Glutamatergic neuron (in vitro differentiated cells): ENCODE measurements at regions not wholly inside any gene's neighbourhood (a gene's known extent, or its start where the extent isn't known, plus 50 kb on each side); places are given as distances from the start of the nearest gene placed in this dataset.

Experiments used
- DNase-seq: peaks from one replicate; pipeline ENCODE4 v3.0.0; 2022
- H3K27ac Mint-ChIP-seq: one replicate; pipeline ENCODE4 v1.8.0; 2020; ENCODE audit warnings: mild to moderate bottlenecking, mixed read lengths, inconsistent platforms; ENCODE audit not compliant: unreplicated experiment
- H3K27me3 Mint-ChIP-seq: one replicate; pipeline ENCODE4 v1.8.0; 2020; ENCODE audit warnings: mild to moderate bottlenecking, moderate library complexity, mixed read lengths, inconsistent platforms; ENCODE audit not compliant: unreplicated experiment
- H3K36me3 Mint-ChIP-seq: one replicate; pipeline ENCODE4 v1.8.0; 2020; ENCODE audit warnings: mild to moderate bottlenecking, mixed read lengths, inconsistent platforms; ENCODE audit not compliant: unreplicated experiment
- H3K4me1 Mint-ChIP-seq: one replicate; pipeline ENCODE4 v1.8.0; 2020; ENCODE audit warnings: mild to moderate bottlenecking, low read depth, mixed read lengths, inconsistent platforms; ENCODE audit not compliant: unreplicated experiment
- H3K4me3 Mint-ChIP-seq: one replicate; pipeline ENCODE4 v1.8.0; 2020; ENCODE audit warnings: mild to moderate bottlenecking, mixed read lengths, inconsistent platforms; ENCODE audit not compliant: unreplicated experiment
- H3K9me3 Mint-ChIP-seq: one replicate; pipeline ENCODE4 v1.8.0; 2020; ENCODE audit warnings: mild to moderate bottlenecking, moderate library complexity, mixed read lengths, inconsistent platforms; ENCODE audit not compliant: unreplicated experiment
- TF ChIP-seq, protein P1 (sequence below): fragments of 200-600 bp; sonication (generic); IDR thresholded peaks from one replicate; pipeline ENCODE4 v1.5.0; 2021; ENCODE audit not compliant: partially characterized antibody, unreplicated experiment

DNA sequence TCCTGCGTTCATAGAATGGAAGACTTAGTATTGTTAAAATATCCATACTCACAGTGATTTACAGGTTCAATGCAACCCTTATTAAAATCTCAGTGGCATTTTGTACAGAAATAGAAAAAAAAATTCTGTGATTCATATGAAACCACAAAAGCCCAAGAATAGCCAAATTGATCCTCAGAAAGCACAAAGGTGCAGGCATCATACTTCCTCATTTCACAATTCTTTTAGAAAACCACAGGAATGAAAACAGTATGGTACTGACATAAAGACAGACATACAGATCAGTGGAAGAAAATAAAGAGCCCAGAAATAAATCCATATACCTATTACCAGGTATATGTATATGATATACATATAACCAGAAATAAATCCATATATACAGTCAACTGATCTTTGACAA, 86.8 kb upstream of the MEGF10 start:
- peaks cover 2% of the 10 kb centered on the region for H3K27me3 Mint-ChIP-seq
- no peak overlapping the region for H3K27ac Mint-ChIP-seq
- no peak overlapping the region for H3K4me3 Mint-ChIP-seq
- H3K9me3 Mint-ChIP-seq = no peaks in the 10 kb centered on the region
- H3K36me3 Mint-ChIP-seq = no peaks in the 10 kb centered on the region
- TF ChIP-seq, protein P1, sequence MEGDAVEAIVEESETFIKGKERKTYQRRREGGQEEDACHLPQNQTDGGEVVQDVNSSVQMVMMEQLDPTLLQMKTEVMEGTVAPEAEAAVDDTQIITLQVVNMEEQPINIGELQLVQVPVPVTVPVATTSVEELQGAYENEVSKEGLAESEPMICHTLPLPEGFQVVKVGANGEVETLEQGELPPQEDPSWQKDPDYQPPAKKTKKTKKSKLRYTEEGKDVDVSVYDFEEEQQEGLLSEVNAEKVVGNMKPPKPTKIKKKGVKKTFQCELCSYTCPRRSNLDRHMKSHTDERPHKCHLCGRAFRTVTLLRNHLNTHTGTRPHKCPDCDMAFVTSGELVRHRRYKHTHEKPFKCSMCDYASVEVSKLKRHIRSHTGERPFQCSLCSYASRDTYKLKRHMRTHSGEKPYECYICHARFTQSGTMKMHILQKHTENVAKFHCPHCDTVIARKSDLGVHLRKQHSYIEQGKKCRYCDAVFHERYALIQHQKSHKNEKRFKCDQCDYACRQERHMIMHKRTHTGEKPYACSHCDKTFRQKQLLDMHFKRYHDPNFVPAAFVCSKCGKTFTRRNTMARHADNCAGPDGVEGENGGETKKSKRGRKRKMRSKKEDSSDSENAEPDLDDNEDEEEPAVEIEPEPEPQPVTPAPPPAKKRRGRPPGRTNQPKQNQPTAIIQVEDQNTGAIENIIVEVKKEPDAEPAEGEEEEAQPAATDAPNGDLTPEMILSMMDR = no peak
- DNase-seq = no peak
- H3K4me1 Mint-ChIP-seq = peaks cover 4% of the 10 kb centered on the region

- no peak overlapping the region for H3K27ac Mint-ChIP-seq
- DNase-seq = no peak
- H3K9me3 Mint-ChIP-seq = no peaks in the 10 kb centered on the region
- H3K4me3 Mint-ChIP-seq = no peak overlapping the region
- H3K27me3 Mint-ChIP-seq = peaks cover 2% of the 10 kb centered on the region
- H3K36me3 Mint-ChIP-seq = no peaks in the 10 kb centered on the region
- TF ChIP-seq, protein P1 = no peak
- H3K4me1 Mint-ChIP-seq = peaks cover 4% of the 10 kb centered on the region
These were observed 85.4 kb upstream of the MEGF10 start for GRCh38 chr5:127205147-127205546.

DNA sequence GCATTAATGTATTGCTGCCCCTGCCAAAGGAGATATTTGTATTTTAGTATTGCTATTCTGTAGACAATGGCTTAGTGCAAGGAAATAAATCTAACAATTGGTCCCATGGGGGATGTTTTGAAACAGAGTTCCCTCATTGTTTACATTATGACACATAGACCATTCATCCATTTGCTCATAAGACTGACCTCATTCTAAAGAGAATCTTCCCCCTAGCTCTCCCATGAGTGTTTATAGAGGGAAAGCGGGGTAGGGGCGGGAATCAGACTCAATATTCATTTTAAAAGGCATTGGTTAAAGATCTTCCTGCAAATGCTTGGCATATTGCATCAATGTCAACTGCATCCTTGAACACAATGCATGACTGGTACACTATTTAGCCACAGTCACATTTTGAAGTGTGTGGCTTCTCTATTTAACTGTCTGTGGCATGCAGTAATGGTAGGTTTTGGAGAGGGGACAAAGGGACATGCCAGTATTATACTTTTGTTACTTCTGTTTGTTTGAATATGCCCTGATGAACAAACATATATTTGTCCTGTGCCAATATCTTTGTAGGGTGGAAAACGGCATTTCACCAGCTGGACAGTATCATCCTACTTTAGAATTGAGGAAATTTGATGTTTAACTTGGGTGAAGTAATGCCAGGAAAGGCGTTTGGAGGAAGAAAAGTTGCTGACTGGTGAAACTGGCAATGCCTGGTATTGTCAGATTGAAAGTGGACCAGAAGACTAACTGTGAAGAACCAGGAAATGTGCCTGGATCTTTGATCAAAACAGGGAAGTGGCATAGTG, 84.1 kb upstream of the MEGF10 start:
- DNase-seq = no peak
- H3K4me3 Mint-ChIP-seq = no peak overlapping the region
- peaks cover 2% of the 10 kb centered on the region for H3K27me3 Mint-ChIP-seq
- no peaks in the 10 kb centered on the region for H3K9me3 Mint-ChIP-seq
- H3K36me3 Mint-ChIP-seq = no peaks in the 10 kb centered on the region
- no peak overlapping the region for H3K27ac Mint-ChIP-seq
- H3K4me1 Mint-ChIP-seq = peaks cover 4% of the 10 kb centered on the region
- TF ChIP-seq, protein P1 = no peak

DNA sequence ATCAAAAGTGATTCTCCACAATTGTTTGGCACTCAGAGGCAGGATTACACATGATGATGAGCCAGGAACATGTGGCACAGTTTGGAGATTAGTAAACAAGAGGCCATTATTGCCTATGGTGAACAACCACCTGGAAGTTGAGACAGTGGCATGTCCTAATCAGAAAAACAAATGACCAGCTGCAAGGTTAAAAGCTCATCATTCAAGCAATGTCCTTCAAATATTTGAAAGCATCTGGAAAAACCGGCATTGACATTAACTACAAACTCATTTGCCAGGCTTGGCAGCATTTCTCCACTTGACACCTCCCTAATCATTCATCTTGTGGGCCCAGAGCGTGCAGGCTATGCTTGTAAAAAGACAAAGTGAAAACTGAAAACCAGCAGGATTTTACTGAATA, 80.6 kb upstream of the MEGF10 start:
- no peak for DNase-seq
- TF ChIP-seq, protein P1 = no peak
- Mint-ChIP-seq H3K9me3 (no peaks in the 10 kb centered on the region), H3K36me3 (no peaks in the 10 kb centered on the region), H3K27ac (no peak overlapping the region), H3K27me3 (peaks cover 2% of the 10 kb centered on the region), H3K4me3 (no peak overlapping the region), H3K4me1 (peaks cover 4% of the 10 kb centered on the region)

- no peak overlapping the region for H3K27ac Mint-ChIP-seq
These were observed 77.4 kb upstream of the MEGF10 start for GRCh38 chr5:127213231-127213630.

More at GRCh38 chr5:127213231-127213630, 77.4 kb upstream of the MEGF10 start:
- no peak for DNase-seq
- H3K4me3 Mint-ChIP-seq = no peak overlapping the region
- no peaks in the 10 kb centered on the region for H3K36me3 Mint-ChIP-seq
- TF ChIP-seq, protein P1 = no peak
- no peaks in the 10 kb centered on the region for H3K9me3 Mint-ChIP-seq
- peaks cover 9% of the 10 kb centered on the region for H3K4me1 Mint-ChIP-seq
- no peaks in the 10 kb centered on the region for H3K27me3 Mint-ChIP-seq
